CD4-positive, alpha-beta memory T cell (primary cell): ENCODE measurements at regions not wholly inside any gene's neighbourhood (a gene's known extent, or its start where the extent isn't known, plus 50 kb on each side); places are given as distances from the start of the nearest gene placed in this dataset.

Experiments
- CTCF ChIA-PET: fragments of 350-600 bp; sonication (Branson Sonifier 250); formaldehyde crosslinking; loops from one replicate; lab custom pipeline; 2021; ENCODE audit warnings: inconsistent platforms; ENCODE audit not compliant: partially characterized antibody; lab: Charles Lee
- POLR2A ChIA-PET: fragments of 350-600 bp; sonication (Branson Sonifier 250); formaldehyde crosslinking; loops from one replicate; lab custom pipeline; 2021; ENCODE audit not compliant: partially characterized antibody; lab: Charles Lee
- DNase-seq, 5 donors: peaks; one replicate each; pipeline versions ENCODE4 v3.0.0 to v3.0.0-alpha.2; 2020 to 2022; ENCODE audit warnings: mixed read lengths in 1 of 5
- H3K27ac ChIP-seq: one replicate; pipeline ENCODE4 v1.7.0; 2013; ENCODE audit warnings: low read depth, low read length
- H3K27me3 ChIP-seq: 2 replicates; pipeline ENCODE4 v1.7.0; 2013; ENCODE audit warnings: mild to moderate bottlenecking, low read length, moderate library complexity; ENCODE audit not compliant: insufficient read depth
- H3K36me3 ChIP-seq: 2 replicates; pipeline ENCODE4 v1.7.0; 2013; ENCODE audit warnings: mild to moderate bottlenecking, low read length, moderate library complexity; ENCODE audit not compliant: insufficient read depth
- H3K4me1 ChIP-seq: 2 replicates; pipeline ENCODE4 v1.7.0; 2013; ENCODE audit warnings: mild to moderate bottlenecking, low read length, moderate library complexity; ENCODE audit not compliant: insufficient read depth
- H3K4me3 ChIP-seq, 2 donors: one replicate each; pipeline ENCODE4 v1.7.0; 2013; ENCODE audit warnings: low read length in 2 of 2, mild to moderate bottlenecking in 1 of 2
- H3K9me3 ChIP-seq, 2 donors: one replicate each; pipeline ENCODE4 v1.7.0; 2013; ENCODE audit warnings: low read length in 2 of 2, control low read depth in 1 of 2; ENCODE audit not compliant: control insufficient read depth in 1 of 2
- H3K27ac Mint-ChIP-seq, 7 donors: one replicate each; pipeline ENCODE4 v1.8.0; 2020 to 2021; ENCODE audit warnings: mixed read lengths in 7 of 7, mild to moderate bottlenecking in 6 of 7, inconsistent platforms in 3 of 7, moderate library complexity in 3 of 7
- H3K27me3 Mint-ChIP-seq, 2 donors: one replicate each; pipeline ENCODE4 v1.8.0; 2020 to 2021; ENCODE audit warnings: mixed read lengths in 2 of 2
- H3K36me3 Mint-ChIP-seq, 2 donors: one replicate each; pipeline ENCODE4 v1.8.0; 2020 to 2021; ENCODE audit warnings: mixed read lengths in 2 of 2, inconsistent platforms in 1 of 2, mild to moderate bottlenecking in 1 of 2
- H3K4me1 Mint-ChIP-seq, 4 donors: one replicate each; pipeline ENCODE4 v1.8.0; 2020 to 2021; ENCODE audit warnings: mixed read lengths in 4 of 4, mild to moderate bottlenecking in 1 of 4
- H3K4me3 Mint-ChIP-seq, 8 donors: one replicate each; pipeline ENCODE4 v1.8.0; 2020 to 2021; ENCODE audit warnings: mixed read lengths in 8 of 8, mild to moderate bottlenecking in 7 of 8, moderate library complexity in 6 of 8, inconsistent platforms in 3 of 8
- H3K9me3 Mint-ChIP-seq, 8 donors: one replicate each; pipeline ENCODE4 v1.8.0; 2020 to 2021; ENCODE audit warnings: mixed read lengths in 8 of 8, mild to moderate bottlenecking in 5 of 8, inconsistent platforms in 3 of 8, moderate library complexity in 1 of 8
- intact Hi-C: fragments of 100-400 bp; cut with micrococcal nuclease; formaldehyde crosslinking; loops from one replicate; pipeline ENCODE4 v1.15.1; 2023

- H3K36me3 ChIP-seq: no peaks in the 10 kb centered on the region
- Mint-ChIP-seq H3K27me3 (peaks cover 3 to 6% of the 10 kb centered on the region in 2 donors), H3K4me3 (no peak overlapping the region), H3K27ac (no peak overlapping the region), H3K4me1 (no peaks in the 10 kb centered on the region), H3K9me3 (peaks cover 0 to 13% (median 3%) of the 10 kb centered on the region in 8 donors), H3K36me3 (no peaks in the 10 kb centered on the region)
- H3K4me3 ChIP-seq: no peak overlapping the region
- DNase-seq: no peak
- no peaks in the 10 kb centered on the region for H3K4me1 ChIP-seq
- intact Hi-C loops: no loop called here
- no peaks in the 10 kb centered on the region for H3K9me3 ChIP-seq
- ChIA-PET CTCF (no interaction called here), POLR2A (no interaction called here)
- no peak overlapping the region for H3K27ac ChIP-seq
- no peaks in the 10 kb centered on the region for H3K27me3 ChIP-seq
Observed at GRCh38 chr3:190252080-190252479, 70.2 kb downstream of the CLDN1 start.

GRCh38 chr3:190249414-190249813 is 72.8 kb downstream of the CLDN1 start:
- H3K27me3 Mint-ChIP-seq: peaks cover 0 to 5% of the 10 kb centered on the region in 2 donors

GRCh38 chr3:190242147-190242546 is 80.1 kb downstream of the CLDN1 start:
- H3K27me3 Mint-ChIP-seq: peaks cover 0 to 2% of the 10 kb centered on the region in 2 donors
- H3K9me3 Mint-ChIP-seq: peaks cover 5 to 50% (median 21%) of the 10 kb centered on the region in 8 donors
- Histone ChIP-seq H3K36me3 (no peaks in the 10 kb centered on the region), H3K4me1 (no peaks in the 10 kb centered on the region), H3K27me3 (no peaks in the 10 kb centered on the region), H3K27ac (no peak overlapping the region), H3K9me3 (no peaks in the 10 kb centered on the region), H3K4me3 (no peak overlapping the region)
- DNase-seq: no peak
- H3K4me1 Mint-ChIP-seq: no peaks in the 10 kb centered on the region
- intact Hi-C loops: no loop called here
- H3K36me3 Mint-ChIP-seq: no peaks in the 10 kb centered on the region
- ChIA-PET POLR2A (no interaction called here), CTCF (no interaction called here)
- H3K4me3 Mint-ChIP-seq: no peak overlapping the region
- no peak overlapping the region for H3K27ac Mint-ChIP-seq

More at GRCh38 chr3:190249414-190249813, 72.8 kb downstream of the CLDN1 start:
- POLR2A ChIA-PET: no interaction called here
- H3K9me3 ChIP-seq: no peaks in the 10 kb centered on the region
- intact Hi-C loops: no loop called here
- CTCF ChIA-PET: no interaction called here
- H3K36me3 Mint-ChIP-seq: no peaks in the 10 kb centered on the region
- no peaks in the 10 kb centered on the region for H3K4me1 ChIP-seq
- H3K27ac Mint-ChIP-seq: no peak overlapping the region
- DNase-seq: no peak
- no peaks in the 10 kb centered on the region for H3K4me1 Mint-ChIP-seq
- no peak overlapping the region for H3K27ac ChIP-seq
- H3K4me3 ChIP-seq: no peak overlapping the region
- peaks cover 0 to 24% (median 14%) of the 10 kb centered on the region in 8 donors for H3K9me3 Mint-ChIP-seq
- H3K27me3 ChIP-seq: no peaks in the 10 kb centered on the region
- no peaks in the 10 kb centered on the region for H3K36me3 ChIP-seq
- no peak overlapping the region for H3K4me3 Mint-ChIP-seq

- Mint-ChIP-seq H3K4me1 (no peaks in the 10 kb centered on the region), H3K27me3 (peaks cover 1 to 2% of the 10 kb centered on the region in 2 donors), H3K36me3 (no peaks in the 10 kb centered on the region), H3K4me3 (no peak overlapping the region), H3K9me3 (peaks cover 5 to 31% (median 14%) of the 10 kb centered on the region in 8 donors), H3K27ac (no peak overlapping the region)
- no peaks in the 10 kb centered on the region for H3K27me3 ChIP-seq
- H3K4me1 ChIP-seq: no peaks in the 10 kb centered on the region
- intact Hi-C loops: no loop called here
- no peaks in the 10 kb centered on the region for H3K9me3 ChIP-seq
- DNase-seq: no peak
- H3K4me3 ChIP-seq: no peak overlapping the region
- no peaks in the 10 kb centered on the region for H3K36me3 ChIP-seq
- no peak overlapping the region for H3K27ac ChIP-seq
- CTCF ChIA-PET: no interaction called here
- POLR2A ChIA-PET: no interaction called here
Observed at GRCh38 chr3:190239325-190239724, 82.9 kb downstream of the CLDN1 start.

- Histone ChIP-seq H3K9me3 (no peaks in the 10 kb centered on the region), H3K27ac (no peak overlapping the region), H3K27me3 (no peaks in the 10 kb centered on the region), H3K4me3 (no peak overlapping the region), H3K4me1 (no peaks in the 10 kb centered on the region), H3K36me3 (no peaks in the 10 kb centered on the region)
- Mint-ChIP-seq H3K4me3 (no peak overlapping the region), H3K27me3 (peaks cover 1 to 2% of the 10 kb centered on the region in 2 donors), H3K36me3 (no peaks in the 10 kb centered on the region), H3K9me3 (peaks cover 5 to 31% (median 13%) of the 10 kb centered on the region in 8 donors), H3K27ac (no peak overlapping the region), H3K4me1 (no peaks in the 10 kb centered on the region)
- intact Hi-C loops: no loop called here
- ChIA-PET POLR2A (no interaction called here), CTCF (no interaction called here)
- no peak for DNase-seq
Observed at GRCh38 chr3:190238871-190239270, 83.4 kb downstream of the CLDN1 start.

- POLR2A ChIA-PET: no interaction called here
- Histone ChIP-seq H3K27ac (no peak overlapping the region), H3K4me1 (no peaks in the 10 kb centered on the region), H3K4me3 (no peak overlapping the region), H3K9me3 (no peaks in the 10 kb centered on the region), H3K36me3 (no peaks in the 10 kb centered on the region), H3K27me3 (no peaks in the 10 kb centered on the region)
- Mint-ChIP-seq H3K36me3 (no peaks in the 10 kb centered on the region), H3K27me3 (peaks cover 0 to 1% of the 10 kb centered on the region in 2 donors), H3K4me1 (peaks cover 0 to 1% (median under 1%) of the 10 kb centered on the region in 4 donors), H3K4me3 (no peak overlapping the region), H3K27ac (no peak overlapping the region), H3K9me3 (peaks cover 0 to 6% (median 4%) of the 10 kb centered on the region in 8 donors)
- no peak for DNase-seq
- CTCF ChIA-PET: interaction anchor here (0.6 kb wide), 1 partner anchor 581 kb away, joined by 3 read pairs; no protein-coding TSS in a partner anchor
- intact Hi-C loops: no loop called here
Observed at GRCh38 chr3:190234621-190235020, 87.6 kb downstream of the CLDN1 start.

GRCh38 chr3:190229632-190230424 is 92.4 kb downstream of the CLDN1 start:
- no peak overlapping the region for H3K4me3 ChIP-seq
- H3K4me1 ChIP-seq: no peaks in the 10 kb centered on the region
- DNase-seq: no peak
- H3K27ac ChIP-seq: no peak overlapping the region
- Mint-ChIP-seq H3K4me1 (peaks cover 0 to 1% (median under 1%) of the 10 kb centered on the region in 4 donors), H3K36me3 (no peaks in the 10 kb centered on the region), H3K4me3 (no peak overlapping the region), H3K9me3 (no peaks in the 10 kb centered on the region), H3K27me3 (peaks cover 0 to 2% of the 10 kb centered on the region in 2 donors), H3K27ac (no peak overlapping the region)
- H3K9me3 ChIP-seq: no peaks in the 10 kb centered on the region
- ChIA-PET POLR2A (no interaction called here), CTCF (no interaction called here)
- no peaks in the 10 kb centered on the region for H3K36me3 ChIP-seq
- no peaks in the 10 kb centered on the region for H3K27me3 ChIP-seq
- intact Hi-C loops: no loop called here
